ENCODE measurements at regions not wholly inside any gene's neighbourhood (a gene's known extent, or its start where the extent isn't known, plus 50 kb on each side); places are given as distances from the start of the nearest gene placed in this dataset.

DNA sequence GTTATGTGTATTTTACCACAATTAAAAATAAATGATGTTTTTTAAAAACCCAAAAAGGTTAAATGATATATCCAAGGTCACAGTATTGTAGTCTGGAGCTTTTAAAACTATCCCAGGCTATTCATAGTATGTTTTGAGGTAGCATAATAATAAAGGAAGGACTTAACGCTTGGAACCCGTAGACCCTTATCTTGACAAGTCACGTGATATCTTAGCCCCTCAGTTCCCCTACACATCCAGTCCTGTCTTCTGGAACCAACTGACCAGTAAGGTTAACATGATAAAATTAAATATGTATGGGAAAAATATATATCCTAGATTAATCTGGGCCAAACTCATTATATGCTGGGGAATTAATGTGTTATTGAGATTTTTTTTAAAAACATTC lies 142.2 kb downstream of the RXFP2 start:
- no peaks in the 10 kb centered on the region for H3K36me3 Mint-ChIP-seq
- no peaks in the 10 kb centered on the region for H3K27me3 ChIP-seq (ENCODE audit: control insufficient read depth, insufficient read depth, low read length)
- intact Hi-C loops (cut with micrococcal nuclease), result no loop called here
- H3K4me1 Mint-ChIP-seq, result peaks cover 8 to 15% of the 10 kb centered on the region in 2 donors
- no peaks in the 10 kb centered on the region for H3K27me3 Mint-ChIP-seq (ENCODE audit: low read depth in 2 of 2)
- H3K27ac Mint-ChIP-seq, result no peak overlapping the region
- no peak overlapping the region for H3K4me3 ChIP-seq (ENCODE audit: low read length)
- no CpG with 5 or more reads among the region's 3 CpGs for WGBS (ENCODE audit: insufficient coverage)
- TF ChIP-seq, protein P1, sequence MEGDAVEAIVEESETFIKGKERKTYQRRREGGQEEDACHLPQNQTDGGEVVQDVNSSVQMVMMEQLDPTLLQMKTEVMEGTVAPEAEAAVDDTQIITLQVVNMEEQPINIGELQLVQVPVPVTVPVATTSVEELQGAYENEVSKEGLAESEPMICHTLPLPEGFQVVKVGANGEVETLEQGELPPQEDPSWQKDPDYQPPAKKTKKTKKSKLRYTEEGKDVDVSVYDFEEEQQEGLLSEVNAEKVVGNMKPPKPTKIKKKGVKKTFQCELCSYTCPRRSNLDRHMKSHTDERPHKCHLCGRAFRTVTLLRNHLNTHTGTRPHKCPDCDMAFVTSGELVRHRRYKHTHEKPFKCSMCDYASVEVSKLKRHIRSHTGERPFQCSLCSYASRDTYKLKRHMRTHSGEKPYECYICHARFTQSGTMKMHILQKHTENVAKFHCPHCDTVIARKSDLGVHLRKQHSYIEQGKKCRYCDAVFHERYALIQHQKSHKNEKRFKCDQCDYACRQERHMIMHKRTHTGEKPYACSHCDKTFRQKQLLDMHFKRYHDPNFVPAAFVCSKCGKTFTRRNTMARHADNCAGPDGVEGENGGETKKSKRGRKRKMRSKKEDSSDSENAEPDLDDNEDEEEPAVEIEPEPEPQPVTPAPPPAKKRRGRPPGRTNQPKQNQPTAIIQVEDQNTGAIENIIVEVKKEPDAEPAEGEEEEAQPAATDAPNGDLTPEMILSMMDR (IDR thresholded peaks at IDR 0.05), result no peak
- no peaks in the 10 kb centered on the region for H3K9me3 Mint-ChIP-seq
- ATAC-seq (no peak), DNase-seq (no peak)
- H3K4me1 ChIP-seq (ENCODE audit: control insufficient read depth, insufficient read depth, low read length), result no peaks in the 10 kb centered on the region
- no peak overlapping the region for H3K4me3 Mint-ChIP-seq
- H3K27ac ChIP-seq (ENCODE audit: low read length), result no peak overlapping the region
- H3K36me3 ChIP-seq (ENCODE audit: control insufficient read depth, insufficient read depth, low read length), result no peaks in the 10 kb centered on the region
- no peaks in the 10 kb centered on the region for H3K9me3 ChIP-seq (ENCODE audit: control insufficient read depth, insufficient read depth, low read length)

DNA sequence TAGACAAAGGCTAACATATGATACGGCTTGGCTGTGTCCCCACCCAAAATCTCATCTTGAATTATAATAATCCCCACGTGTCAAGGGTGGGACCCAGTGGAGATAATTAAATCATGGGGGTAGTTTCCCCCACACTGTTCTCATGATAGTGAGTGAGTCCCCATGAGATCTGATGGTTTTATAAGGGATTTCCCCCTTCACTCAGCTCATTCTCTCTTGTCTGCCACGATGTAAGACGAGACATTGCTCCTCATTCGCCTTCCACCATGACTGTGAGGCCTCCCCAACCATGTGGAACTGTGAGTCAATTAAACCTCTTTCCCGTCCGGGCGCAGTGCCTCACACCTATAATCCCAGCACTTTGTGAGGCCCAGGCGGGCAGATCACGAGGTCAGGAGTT lies 143.5 kb downstream of the RXFP2 start:
- ATAC-seq (no peak), DNase-seq (no peak)
- Mint-ChIP-seq H3K36me3 (no peaks in the 10 kb centered on the region), H3K4me3 (no peak overlapping the region), H3K9me3 (no peaks in the 10 kb centered on the region), H3K4me1 (peaks cover 14% of the 10 kb centered on the region in 2 donors), H3K27ac (no peak overlapping the region), H3K27me3 (ENCODE audit: low read depth in 2 of 2) (no peaks in the 10 kb centered on the region)
- Histone ChIP-seq H3K36me3 (ENCODE audit: control insufficient read depth, insufficient read depth, low read length) (no peaks in the 10 kb centered on the region), H3K27ac (ENCODE audit: low read length) (no peak overlapping the region), H3K4me3 (ENCODE audit: low read length) (no peak overlapping the region), H3K4me1 (ENCODE audit: control insufficient read depth, insufficient read depth, low read length) (no peaks in the 10 kb centered on the region), H3K27me3 (ENCODE audit: control insufficient read depth, insufficient read depth, low read length) (no peaks in the 10 kb centered on the region), H3K9me3 (ENCODE audit: control insufficient read depth, insufficient read depth, low read length) (no peaks in the 10 kb centered on the region)
- TF ChIP-seq, protein P1 (IDR thresholded peaks at IDR 0.05), result no peak
- WGBS (ENCODE audit: insufficient coverage), result 73% methylated on average over 8 of the region's 10 CpGs
- intact Hi-C loops (cut with micrococcal nuclease), result no loop called here

DNA sequence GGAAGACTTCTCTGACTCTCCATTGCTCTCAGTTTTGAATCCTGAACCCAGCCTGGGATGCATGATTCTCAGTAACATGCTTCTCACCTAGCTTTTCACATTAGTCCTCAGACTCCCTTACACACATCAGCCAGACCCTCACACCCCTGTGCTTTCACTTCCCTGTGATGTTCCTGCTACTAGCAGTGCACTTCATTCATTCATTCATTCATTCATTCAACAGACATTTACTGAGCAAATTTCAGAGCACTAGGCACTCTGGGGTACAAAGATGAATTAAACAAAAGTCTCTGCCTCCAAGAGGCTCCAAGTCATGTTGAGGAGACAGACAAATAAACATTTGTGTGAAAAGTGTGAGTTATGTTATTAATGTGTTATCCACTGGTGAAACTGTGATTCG lies 145.2 kb downstream of the RXFP2 start:
- H3K9me3 Mint-ChIP-seq, result no peaks in the 10 kb centered on the region
- H3K4me1 Mint-ChIP-seq, result peaks cover 14% of the 10 kb centered on the region in 2 donors
- Histone ChIP-seq H3K36me3 (ENCODE audit: control insufficient read depth, insufficient read depth, low read length) (no peaks in the 10 kb centered on the region), H3K4me1 (ENCODE audit: control insufficient read depth, insufficient read depth, low read length) (no peaks in the 10 kb centered on the region), H3K27ac (ENCODE audit: low read length) (no peak overlapping the region), H3K4me3 (ENCODE audit: low read length) (no peak overlapping the region), H3K27me3 (ENCODE audit: control insufficient read depth, insufficient read depth, low read length) (no peaks in the 10 kb centered on the region), H3K9me3 (ENCODE audit: control insufficient read depth, insufficient read depth, low read length) (no peaks in the 10 kb centered on the region)
- 93% methylated on average over 1 of the region's 1 CpG for WGBS (ENCODE audit: insufficient coverage)
- no peak overlapping the region for H3K4me3 Mint-ChIP-seq
- intact Hi-C loops (cut with micrococcal nuclease), result no loop called here
- no peak overlapping the region for H3K27ac Mint-ChIP-seq
- no peaks in the 10 kb centered on the region for H3K36me3 Mint-ChIP-seq
- ATAC-seq (no peak), DNase-seq (no peak)
- H3K27me3 Mint-ChIP-seq (ENCODE audit: low read depth in 2 of 2), result no peaks in the 10 kb centered on the region
- TF ChIP-seq, protein P1 (IDR thresholded peaks at IDR 0.05), result no peak

DNA sequence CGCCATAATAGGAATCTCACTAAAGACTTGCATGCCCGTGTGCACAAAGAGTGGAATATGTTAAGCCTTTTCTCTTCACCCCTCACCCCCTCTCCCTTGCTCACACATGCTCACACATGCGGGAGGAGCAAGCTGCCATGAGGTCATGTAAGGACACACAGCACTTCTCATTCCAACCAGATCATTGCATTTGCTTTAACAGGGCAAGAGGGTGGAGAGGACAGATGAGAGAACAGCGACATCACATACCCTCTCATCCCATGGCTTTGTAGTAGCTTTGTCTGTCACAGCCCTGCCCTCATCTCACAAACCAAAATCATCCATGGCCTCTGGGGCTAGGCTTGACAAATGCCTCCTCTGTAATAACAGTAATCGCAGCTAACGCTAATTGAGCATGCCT lies 145.6 kb upstream of the FRY start:
- no peak for ATAC-seq
- 86% methylated on average over 6 of the region's 6 CpGs for WGBS (ENCODE audit: insufficient coverage)
- intact Hi-C loops (cut with micrococcal nuclease), result no loop called here
- peaks cover 9 to 14% of the 10 kb centered on the region in 2 donors for H3K4me1 Mint-ChIP-seq
- no peaks in the 10 kb centered on the region for H3K36me3 Mint-ChIP-seq
- H3K4me3 ChIP-seq (ENCODE audit: low read length), result no peak overlapping the region
- no peak for DNase-seq
- no peak overlapping the region for H3K4me3 Mint-ChIP-seq
- H3K27ac Mint-ChIP-seq, result no peak overlapping the region
- no peak overlapping the region for H3K27ac ChIP-seq (ENCODE audit: low read length)
- no peaks in the 10 kb centered on the region for H3K9me3 ChIP-seq (ENCODE audit: control insufficient read depth, insufficient read depth, low read length)
- no peaks in the 10 kb centered on the region for H3K36me3 ChIP-seq (ENCODE audit: control insufficient read depth, insufficient read depth, low read length)
- TF ChIP-seq, protein P1 (IDR thresholded peaks at IDR 0.05), result no peak
- H3K27me3 Mint-ChIP-seq (ENCODE audit: low read depth in 2 of 2), result no peaks in the 10 kb centered on the region
- no peaks in the 10 kb centered on the region for H3K27me3 ChIP-seq (ENCODE audit: control insufficient read depth, insufficient read depth, low read length)
- H3K9me3 Mint-ChIP-seq, result no peaks in the 10 kb centered on the region
- H3K4me1 ChIP-seq (ENCODE audit: control insufficient read depth, insufficient read depth, low read length), result no peaks in the 10 kb centered on the region

All from natural killer cell (primary cell).